ENCODE measurements at regions not wholly inside any gene's neighbourhood (a gene's known extent, or its start where the extent isn't known, plus 50 kb on each side); places are given as distances from the start of the nearest gene placed in this dataset.

- Histone ChIP-seq H3K4me3 (ENCODE audit: low read length) (no peak overlapping the region), H3K27me3 (ENCODE audit: low read length) (no peaks in the 10 kb centered on the region), H4K20me1 (ENCODE audit: insufficient read depth, low read depth, low read length) (no peaks in the 10 kb centered on the region), H2AFZ (ENCODE audit: low read length) (no peak overlapping the region), H3K9me2 (replicated peaks; ENCODE audit: insufficient read depth, low read length) (no peaks in the 10 kb centered on the region), H3K27ac (ENCODE audit: low read length) (no peak overlapping the region), H3K4me1 (ENCODE audit: low read length) (peaks cover 8% of the 10 kb centered on the region), H3K9me3 (ENCODE audit: low read length) (peaks cover 7% of the 10 kb centered on the region), H3K4me2 (ENCODE audit: low read depth, low read length, poor library complexity, severe bottlenecking) (no peak overlapping the region), H3K36me3 (ENCODE audit: insufficient read depth, low read length) (no peaks in the 10 kb centered on the region; the same call in 1 of the 2 replicates), H3K9ac (ENCODE audit: low read length) (no peak overlapping the region), H3K79me2 (ENCODE audit: low read length) (no peaks in the 10 kb centered on the region)
- DNase-seq: no peak
Measured at GRCh38 chr3:72193771-72194430, 409.0 kb upstream of the PROK2 start.

GRCh38 chr3:72192572-72192971 is 407.6 kb upstream of the PROK2 start:
- Histone ChIP-seq H3K4me3 (ENCODE audit: low read length) (no peak overlapping the region), H3K27ac (ENCODE audit: low read length) (no peak overlapping the region), H2AFZ (ENCODE audit: low read length) (no peak overlapping the region), H3K4me1 (ENCODE audit: low read length) (peaks cover 8% of the 10 kb centered on the region), H3K9me2 (replicated peaks; ENCODE audit: insufficient read depth, low read length) (no peaks in the 10 kb centered on the region), H3K9ac (ENCODE audit: low read length) (no peak overlapping the region), H3K4me2 (ENCODE audit: low read depth, low read length, poor library complexity, severe bottlenecking) (no peak overlapping the region), H3K9me3 (ENCODE audit: low read length) (peaks cover 7% of the 10 kb centered on the region), H4K20me1 (ENCODE audit: insufficient read depth, low read depth, low read length) (no peaks in the 10 kb centered on the region), H3K79me2 (ENCODE audit: low read length) (no peaks in the 10 kb centered on the region), H3K36me3 (ENCODE audit: insufficient read depth, low read length) (no peaks in the 10 kb centered on the region; the same call in 1 of the 2 replicates), H3K27me3 (ENCODE audit: low read length) (no peaks in the 10 kb centered on the region)
- DNase-seq: no peak

- Histone ChIP-seq H3K9me3 (ENCODE audit: low read length) (peaks cover 7% of the 10 kb centered on the region), H2AFZ (ENCODE audit: low read length) (no peak overlapping the region), H3K9ac (ENCODE audit: low read length) (no peak overlapping the region), H4K20me1 (ENCODE audit: insufficient read depth, low read depth, low read length) (no peaks in the 10 kb centered on the region), H3K79me2 (ENCODE audit: low read length) (no peaks in the 10 kb centered on the region), H3K27me3 (ENCODE audit: low read length) (no peaks in the 10 kb centered on the region), H3K4me1 (ENCODE audit: low read length) (peaks cover 6% of the 10 kb centered on the region), H3K4me3 (ENCODE audit: low read length) (no peak overlapping the region), H3K36me3 (ENCODE audit: insufficient read depth, low read length) (no peaks in the 10 kb centered on the region; the same call in 1 of the 2 replicates), H3K27ac (ENCODE audit: low read length) (no peak overlapping the region), H3K4me2 (ENCODE audit: low read depth, low read length, poor library complexity, severe bottlenecking) (no peak overlapping the region), H3K9me2 (replicated peaks; ENCODE audit: insufficient read depth, low read length) (no peaks in the 10 kb centered on the region)
- DNase-seq: no peak
Measured at GRCh38 chr3:72191209-72191960, 406.4 kb upstream of the PROK2 start.

GRCh38 chr3:72190050-72190449 is 405.1 kb upstream of the PROK2 start:
- no peak overlapping the region for H3K4me2 ChIP-seq (ENCODE audit: low read depth, low read length, poor library complexity, severe bottlenecking)
- no peak overlapping the region for H3K9ac ChIP-seq (ENCODE audit: low read length)
- no peaks in the 10 kb centered on the region for H3K79me2 ChIP-seq (ENCODE audit: low read length)

GRCh38 chr3:72189339-72189738 is 404.4 kb upstream of the PROK2 start:
- Histone ChIP-seq H3K4me3 (ENCODE audit: low read length) (no peak overlapping the region), H3K9me2 (replicated peaks; ENCODE audit: insufficient read depth, low read length) (no peaks in the 10 kb centered on the region), H3K27me3 (ENCODE audit: low read length) (no peaks in the 10 kb centered on the region), H3K4me1 (ENCODE audit: low read length) (peaks cover 26% of the 10 kb centered on the region), H3K9ac (ENCODE audit: low read length) (no peak overlapping the region), H3K9me3 (ENCODE audit: low read length) (peaks cover 7% of the 10 kb centered on the region), H3K4me2 (ENCODE audit: low read depth, low read length, poor library complexity, severe bottlenecking) (no peak overlapping the region), H3K79me2 (ENCODE audit: low read length) (no peaks in the 10 kb centered on the region), H3K36me3 (ENCODE audit: insufficient read depth, low read length) (no peaks in the 10 kb centered on the region; the same call in 1 of the 2 replicates), H2AFZ (ENCODE audit: low read length) (no peak overlapping the region), H4K20me1 (ENCODE audit: insufficient read depth, low read depth, low read length) (no peaks in the 10 kb centered on the region), H3K27ac (ENCODE audit: low read length) (no peak overlapping the region)
- no peak for DNase-seq

More at GRCh38 chr3:72190050-72190449, 405.1 kb upstream of the PROK2 start:
- no peak overlapping the region for H3K4me3 ChIP-seq (ENCODE audit: low read length)
- no peak for DNase-seq
- no peaks in the 10 kb centered on the region for H3K9me2 ChIP-seq (replicated peaks; ENCODE audit: insufficient read depth, low read length)
- H4K20me1 ChIP-seq (ENCODE audit: insufficient read depth, low read depth, low read length): no peaks in the 10 kb centered on the region
- H3K27ac ChIP-seq (ENCODE audit: low read length): no peak overlapping the region
- H3K36me3 ChIP-seq (ENCODE audit: insufficient read depth, low read length): no peaks in the 10 kb centered on the region; the same call in 1 of the 2 replicates
- H3K27me3 ChIP-seq (ENCODE audit: low read length): no peaks in the 10 kb centered on the region
- peaks cover 19% of the 10 kb centered on the region for H3K4me1 ChIP-seq (ENCODE audit: low read length)
- H3K9me3 ChIP-seq (ENCODE audit: low read length): peaks cover 7% of the 10 kb centered on the region
- H2AFZ ChIP-seq (ENCODE audit: low read length): no peak overlapping the region

- Histone ChIP-seq H3K4me3 (ENCODE audit: low read length) (no peak overlapping the region), H4K20me1 (ENCODE audit: insufficient read depth, low read depth, low read length) (no peaks in the 10 kb centered on the region), H3K9ac (ENCODE audit: low read length) (no peak overlapping the region), H3K27ac (ENCODE audit: low read length) (no peak overlapping the region), H3K4me1 (ENCODE audit: low read length) (peaks cover 27% of the 10 kb centered on the region), H3K9me3 (ENCODE audit: low read length) (peaks cover 7% of the 10 kb centered on the region), H3K9me2 (replicated peaks; ENCODE audit: insufficient read depth, low read length) (no peaks in the 10 kb centered on the region), H3K27me3 (ENCODE audit: low read length) (no peaks in the 10 kb centered on the region), H3K36me3 (ENCODE audit: insufficient read depth, low read length) (no peaks in the 10 kb centered on the region; the same call in 1 of the 2 replicates), H3K4me2 (ENCODE audit: low read depth, low read length, poor library complexity, severe bottlenecking) (no peak overlapping the region), H3K79me2 (ENCODE audit: low read length) (no peaks in the 10 kb centered on the region), H2AFZ (ENCODE audit: low read length) (no peak overlapping the region)
- no peak for DNase-seq
Measured at GRCh38 chr3:72188536-72188935, 403.6 kb upstream of the PROK2 start.

- no peak overlapping the region for H3K9ac ChIP-seq (ENCODE audit: low read length)
- H4K20me1 ChIP-seq (ENCODE audit: insufficient read depth, low read depth, low read length): no peaks in the 10 kb centered on the region
- H3K4me3 ChIP-seq (ENCODE audit: low read length): no peak overlapping the region
- H3K9me2 ChIP-seq (replicated peaks; ENCODE audit: insufficient read depth, low read length): no peaks in the 10 kb centered on the region
- H3K27me3 ChIP-seq (ENCODE audit: low read length): no peaks in the 10 kb centered on the region
- no peak overlapping the region for H2AFZ ChIP-seq (ENCODE audit: low read length)
- H3K9me3 ChIP-seq (ENCODE audit: low read length): peaks cover 2% of the 10 kb centered on the region
- H3K4me1 ChIP-seq (ENCODE audit: low read length): peaks cover 29% of the 10 kb centered on the region
- H3K79me2 ChIP-seq (ENCODE audit: low read length): no peaks in the 10 kb centered on the region
- H3K27ac ChIP-seq (ENCODE audit: low read length): no peak overlapping the region
- no peak overlapping the region for H3K4me2 ChIP-seq (ENCODE audit: low read depth, low read length, poor library complexity, severe bottlenecking)
- no peaks in the 10 kb centered on the region; the same call in 1 of the 2 replicates for H3K36me3 ChIP-seq (ENCODE audit: insufficient read depth, low read length)
- DNase-seq: peak; percentile 91
Measured at GRCh38 chr3:72187131-72187530, 402.2 kb upstream of the PROK2 start.

GRCh38 chr3:72186400-72186855 is 401.5 kb upstream of the PROK2 start:
- peak overlapping the region; percentile 56 for H3K4me2 ChIP-seq (ENCODE audit: low read depth, low read length, poor library complexity, severe bottlenecking)

More at GRCh38 chr3:72186400-72186855, 401.5 kb upstream of the PROK2 start:
- H3K27ac ChIP-seq (ENCODE audit: low read length): peak overlapping the region; percentile 56
- peak overlapping the region; percentile 39; the same call in 1 of the 2 replicates for H3K9ac ChIP-seq (ENCODE audit: low read length)
- no peaks in the 10 kb centered on the region for H3K9me3 ChIP-seq (ENCODE audit: low read length)
- DNase-seq: no peak
- H3K4me3 ChIP-seq (ENCODE audit: low read length): 0 out of 2 replicates have a peak overlapping the region, but pooled peaks have one; percentile 23
- H3K79me2 ChIP-seq (ENCODE audit: low read length): no peaks in the 10 kb centered on the region
- H3K4me1 ChIP-seq (ENCODE audit: low read length): peaks cover 32% of the 10 kb centered on the region
- H3K36me3 ChIP-seq (ENCODE audit: insufficient read depth, low read length): no peaks in the 10 kb centered on the region
- H3K27me3 ChIP-seq (ENCODE audit: low read length): no peaks in the 10 kb centered on the region
- H4K20me1 ChIP-seq (ENCODE audit: insufficient read depth, low read depth, low read length): no peaks in the 10 kb centered on the region
- H3K9me2 ChIP-seq (replicated peaks; ENCODE audit: insufficient read depth, low read length): no peaks in the 10 kb centered on the region
- peak overlapping the region; percentile 69 for H2AFZ ChIP-seq (ENCODE audit: low read length)
